ENCODE measurements at regions not wholly inside any gene's neighbourhood (a gene's known extent, or its start where the extent isn't known, plus 50 kb on each side); places are given as distances from the start of the nearest gene placed in this dataset.
"Not testable (repeated sequence)": the region's sequence is repeated elsewhere in the genome, so short reads cannot be mapped to it uniquely, and the experiment has no call there.

GRCh38 chr3:89954137-89954536 lies 846.7 kb downstream of the EPHA3 start:
- Histone ChIP-seq H3K27me3 (ENCODE audit: insufficient read depth, poor library complexity, severe bottlenecking) (no peaks in the 10 kb centered on the region), H3K27ac (replicated peaks) (no peak overlapping the region), H3K4me3 (replicated peaks; ENCODE audit: insufficient read depth, low read length) (no peak overlapping the region)
- no peak for DNase-seq (ENCODE audit: low read depth in 1 of 2, low spot score in 1 of 2)
- TF ChIP-seq, protein P1, sequence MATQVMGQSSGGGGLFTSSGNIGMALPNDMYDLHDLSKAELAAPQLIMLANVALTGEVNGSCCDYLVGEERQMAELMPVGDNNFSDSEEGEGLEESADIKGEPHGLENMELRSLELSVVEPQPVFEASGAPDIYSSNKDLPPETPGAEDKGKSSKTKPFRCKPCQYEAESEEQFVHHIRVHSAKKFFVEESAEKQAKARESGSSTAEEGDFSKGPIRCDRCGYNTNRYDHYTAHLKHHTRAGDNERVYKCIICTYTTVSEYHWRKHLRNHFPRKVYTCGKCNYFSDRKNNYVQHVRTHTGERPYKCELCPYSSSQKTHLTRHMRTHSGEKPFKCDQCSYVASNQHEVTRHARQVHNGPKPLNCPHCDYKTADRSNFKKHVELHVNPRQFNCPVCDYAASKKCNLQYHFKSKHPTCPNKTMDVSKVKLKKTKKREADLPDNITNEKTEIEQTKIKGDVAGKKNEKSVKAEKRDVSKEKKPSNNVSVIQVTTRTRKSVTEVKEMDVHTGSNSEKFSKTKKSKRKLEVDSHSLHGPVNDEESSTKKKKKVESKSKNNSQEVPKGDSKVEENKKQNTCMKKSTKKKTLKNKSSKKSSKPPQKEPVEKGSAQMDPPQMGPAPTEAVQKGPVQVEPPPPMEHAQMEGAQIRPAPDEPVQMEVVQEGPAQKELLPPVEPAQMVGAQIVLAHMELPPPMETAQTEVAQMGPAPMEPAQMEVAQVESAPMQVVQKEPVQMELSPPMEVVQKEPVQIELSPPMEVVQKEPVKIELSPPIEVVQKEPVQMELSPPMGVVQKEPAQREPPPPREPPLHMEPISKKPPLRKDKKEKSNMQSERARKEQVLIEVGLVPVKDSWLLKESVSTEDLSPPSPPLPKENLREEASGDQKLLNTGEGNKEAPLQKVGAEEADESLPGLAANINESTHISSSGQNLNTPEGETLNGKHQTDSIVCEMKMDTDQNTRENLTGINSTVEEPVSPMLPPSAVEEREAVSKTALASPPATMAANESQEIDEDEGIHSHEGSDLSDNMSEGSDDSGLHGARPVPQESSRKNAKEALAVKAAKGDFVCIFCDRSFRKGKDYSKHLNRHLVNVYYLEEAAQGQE (IDR thresholded peaks at IDR 0.05; ENCODE audit: insufficient replicate concordance, low read depth), result no peak
- TF ChIP-seq POLR2AphosphoS5 (IDR thresholded peaks at IDR 0.05; ENCODE audit: low read depth) (no peak), SPI1 (IDR thresholded peaks at IDR 0.05; ENCODE audit: borderline replicate concordance, low read depth) (no peak), GABPA (IDR thresholded peaks at IDR 0.05; ENCODE audit: low read depth) (no peak)
- TF ChIP-seq, protein P2, sequence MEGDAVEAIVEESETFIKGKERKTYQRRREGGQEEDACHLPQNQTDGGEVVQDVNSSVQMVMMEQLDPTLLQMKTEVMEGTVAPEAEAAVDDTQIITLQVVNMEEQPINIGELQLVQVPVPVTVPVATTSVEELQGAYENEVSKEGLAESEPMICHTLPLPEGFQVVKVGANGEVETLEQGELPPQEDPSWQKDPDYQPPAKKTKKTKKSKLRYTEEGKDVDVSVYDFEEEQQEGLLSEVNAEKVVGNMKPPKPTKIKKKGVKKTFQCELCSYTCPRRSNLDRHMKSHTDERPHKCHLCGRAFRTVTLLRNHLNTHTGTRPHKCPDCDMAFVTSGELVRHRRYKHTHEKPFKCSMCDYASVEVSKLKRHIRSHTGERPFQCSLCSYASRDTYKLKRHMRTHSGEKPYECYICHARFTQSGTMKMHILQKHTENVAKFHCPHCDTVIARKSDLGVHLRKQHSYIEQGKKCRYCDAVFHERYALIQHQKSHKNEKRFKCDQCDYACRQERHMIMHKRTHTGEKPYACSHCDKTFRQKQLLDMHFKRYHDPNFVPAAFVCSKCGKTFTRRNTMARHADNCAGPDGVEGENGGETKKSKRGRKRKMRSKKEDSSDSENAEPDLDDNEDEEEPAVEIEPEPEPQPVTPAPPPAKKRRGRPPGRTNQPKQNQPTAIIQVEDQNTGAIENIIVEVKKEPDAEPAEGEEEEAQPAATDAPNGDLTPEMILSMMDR (IDR thresholded peaks at IDR 0.05; ENCODE audit: insufficient read depth, low read length), result no peak

DNA sequence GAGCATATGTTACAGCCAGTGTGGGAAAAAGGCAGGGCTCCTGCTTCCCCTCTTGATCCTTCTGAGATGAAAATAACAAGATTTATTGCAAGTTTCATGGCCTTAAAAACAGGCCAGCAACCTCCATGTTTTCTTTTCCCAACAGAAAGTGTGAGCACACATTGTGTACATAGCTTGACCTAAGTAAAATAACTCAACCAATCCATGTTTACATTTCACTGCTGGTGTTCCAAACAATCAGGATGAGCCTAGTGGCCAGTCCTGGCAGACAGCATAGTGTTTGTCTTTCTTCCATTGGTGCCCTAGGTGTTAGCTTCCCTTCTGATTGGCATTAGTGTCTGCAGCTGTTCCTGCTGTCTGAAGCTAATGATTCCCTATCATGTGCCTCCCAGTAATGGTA lies 847.7 kb downstream of the EPHA3 start:
- H3K27me3 ChIP-seq (ENCODE audit: insufficient read depth, poor library complexity, severe bottlenecking), result no peaks in the 10 kb centered on the region
- no peak for TF ChIP-seq POLR2AphosphoS5 (IDR thresholded peaks at IDR 0.05; ENCODE audit: low read depth)
- no peak for TF ChIP-seq SPI1 (IDR thresholded peaks at IDR 0.05; ENCODE audit: borderline replicate concordance, low read depth)
- no peak for TF ChIP-seq GABPA (IDR thresholded peaks at IDR 0.05; ENCODE audit: low read depth)
- TF ChIP-seq, protein P2 (IDR thresholded peaks at IDR 0.05; ENCODE audit: insufficient read depth, low read length), result no peak
- no peak for DNase-seq (ENCODE audit: low read depth in 1 of 2, low spot score in 1 of 2)
- no peak overlapping the region for H3K4me3 ChIP-seq (replicated peaks; ENCODE audit: insufficient read depth, low read length)
- no peak overlapping the region for H3K27ac ChIP-seq (replicated peaks)

GRCh38 chr3:89957451-89957850 lies 850.0 kb downstream of the EPHA3 start:
- TF ChIP-seq SPI1 (IDR thresholded peaks at IDR 0.05; ENCODE audit: borderline replicate concordance, low read depth) (no peak), GABPA (IDR thresholded peaks at IDR 0.05; ENCODE audit: low read depth) (no peak), POLR2AphosphoS5 (IDR thresholded peaks at IDR 0.05; ENCODE audit: low read depth) (no peak)
- TF ChIP-seq, protein P2 (IDR thresholded peaks at IDR 0.05; ENCODE audit: insufficient read depth, low read length), result no peak
- TF ChIP-seq, protein P1 (IDR thresholded peaks at IDR 0.05; ENCODE audit: insufficient replicate concordance, low read depth), result no peak
- no peak for DNase-seq (ENCODE audit: low read depth in 1 of 2, low spot score in 1 of 2)
- no peak overlapping the region for H3K4me3 ChIP-seq (replicated peaks; ENCODE audit: insufficient read depth, low read length)
- no peaks in the 10 kb centered on the region for H3K27me3 ChIP-seq (ENCODE audit: insufficient read depth, poor library complexity, severe bottlenecking)
- H3K27ac ChIP-seq (replicated peaks), result no peak overlapping the region

GRCh38 chr3:89958163-89958562 lies 850.7 kb downstream of the EPHA3 start:
- DNase-seq (ENCODE audit: low read depth in 1 of 2, low spot score in 1 of 2); H3K4me3 ChIP-seq (replicated peaks; ENCODE audit: insufficient read depth, low read length); H3K27ac ChIP-seq (replicated peaks); H3K27me3 ChIP-seq (ENCODE audit: insufficient read depth, poor library complexity, severe bottlenecking): not testable (repeated sequence)
